Natural killer cell (primary cell): ENCODE measurements at regions not wholly inside any gene's neighbourhood (a gene's known extent, or its start where the extent isn't known, plus 50 kb on each side); places are given as distances from the start of the nearest gene placed in this dataset.

Experiments used
- ATAC-seq, 3 donors: fragments of 150-1000 bp in 2 of 3; fragments of 200-7000 bp in 1 of 3; cut with Tn5 transposase; 1 replicate in 1 of 3; 2 replicates in 2 of 3; pipeline ENCODE4 v1.10.0; 2021; ENCODE audit warnings: mild to moderate bottlenecking in 2 of 3, moderate library complexity in 2 of 3
- DNase-seq, 2 donors: peaks; one replicate each; pipeline versions ENCODE4 v3.0.0 to v3.0.0-alpha.2; 2013 to 2021; ENCODE audit warnings: mixed read lengths in 1 of 2
- H3K27ac ChIP-seq: one replicate; pipeline ENCODE4 v1.5.1; 2013; ENCODE audit warnings: mild to moderate bottlenecking, low read length
- H3K27me3 ChIP-seq: one replicate; pipeline ENCODE4 v1.6.1; 2013; ENCODE audit warnings: low read length; ENCODE audit not compliant: control insufficient read depth, insufficient read depth
- H3K36me3 ChIP-seq: one replicate; pipeline ENCODE4 v1.6.1; 2013; ENCODE audit warnings: low read length; ENCODE audit not compliant: control insufficient read depth, insufficient read depth
- H3K4me1 ChIP-seq: one replicate; pipeline ENCODE4 v1.6.1; 2013; ENCODE audit warnings: low read length; ENCODE audit not compliant: control insufficient read depth, insufficient read depth
- H3K4me3 ChIP-seq: one replicate; pipeline ENCODE4 v1.5.1; 2013; ENCODE audit warnings: low read length
- H3K9me3 ChIP-seq: one replicate; pipeline ENCODE4 v1.6.1; 2013; ENCODE audit warnings: low read length; ENCODE audit not compliant: control insufficient read depth, insufficient read depth
- H3K27ac Mint-ChIP-seq, 2 donors: one replicate each; pipeline ENCODE4 v1.8.0; 2022; ENCODE audit warnings: mild to moderate bottlenecking in 2 of 2, mixed read lengths in 2 of 2, moderate library complexity in 1 of 2
- H3K27me3 Mint-ChIP-seq, 2 donors: one replicate each; pipeline ENCODE4 v1.8.0; 2022; ENCODE audit warnings: low read depth in 2 of 2, mixed read lengths in 2 of 2
- H3K36me3 Mint-ChIP-seq: one replicate; pipeline ENCODE4 v1.8.0; 2022; ENCODE audit warnings: mixed read lengths
- H3K4me1 Mint-ChIP-seq, 2 donors: one replicate each; pipeline ENCODE4 v1.8.0; 2022; ENCODE audit warnings: mixed read lengths in 2 of 2
- H3K4me3 Mint-ChIP-seq: one replicate; pipeline ENCODE4 v1.8.0; 2022; ENCODE audit warnings: mild to moderate bottlenecking, moderate library complexity, mixed read lengths
- H3K9me3 Mint-ChIP-seq, 2 donors: one replicate each; pipeline ENCODE4 v1.8.0; 2022; ENCODE audit warnings: mixed read lengths in 2 of 2
- CTCF ChIP-seq: fragments of 200-600 bp; IDR thresholded peaks from one replicate; pipeline ENCODE4 v1.8.0; 2022; ENCODE audit warnings: antibody characterized with exemption
- WGBS: methylation state at CpG from one replicate; pipeline ENCODE4 v1.1.7; 2013; ENCODE audit warnings: missing lambda C conversion rate; ENCODE audit not compliant: insufficient coverage; 5-methylcytosine and 5-hydroxymethylcytosine counted together
- intact Hi-C: fragments of 100-400 bp; cut with micrococcal nuclease; formaldehyde crosslinking; loops from one replicate; pipeline ENCODE4 v1.14.2; 2022

GRCh38 chr7:32163141-32163806 is 93.1 kb upstream of the PDE1C start:
- intact Hi-C loops = no loop called here
- no peaks in the 10 kb centered on the region for H3K4me1 ChIP-seq
- DNase-seq (no peak), ATAC-seq (no peak)
- no peaks in the 10 kb centered on the region for H3K27me3 ChIP-seq
- TF ChIP-seq CTCF = no peak
- Mint-ChIP-seq H3K4me3 (no peak overlapping the region), H3K36me3 (no peaks in the 10 kb centered on the region), H3K4me1 (no peaks in the 10 kb centered on the region), H3K9me3 (no peaks in the 10 kb centered on the region), H3K27me3 (no peaks in the 10 kb centered on the region), H3K27ac (no peak overlapping the region)
- H3K27ac ChIP-seq = no peak overlapping the region
- no peaks in the 10 kb centered on the region for H3K36me3 ChIP-seq
- no peak overlapping the region for H3K4me3 ChIP-seq
- WGBS = 89% methylated on average over 7 of the region's 7 CpGs
- H3K9me3 ChIP-seq = no peaks in the 10 kb centered on the region

- DNase-seq (no peak), ATAC-seq (no peak)
- no peak for TF ChIP-seq CTCF
- Mint-ChIP-seq H3K27ac (no peak overlapping the region), H3K4me3 (no peak overlapping the region), H3K9me3 (no peaks in the 10 kb centered on the region), H3K4me1 (no peaks in the 10 kb centered on the region), H3K36me3 (no peaks in the 10 kb centered on the region), H3K27me3 (no peaks in the 10 kb centered on the region)
- Histone ChIP-seq H3K4me1 (no peaks in the 10 kb centered on the region), H3K27me3 (no peaks in the 10 kb centered on the region), H3K4me3 (no peak overlapping the region), H3K27ac (no peak overlapping the region), H3K36me3 (no peaks in the 10 kb centered on the region), H3K9me3 (no peaks in the 10 kb centered on the region)
- 88% methylated on average over 1 of the region's 2 CpGs for WGBS
- intact Hi-C loops = no loop called here
These were observed 91.5 kb upstream of the PDE1C start for GRCh38 chr7:32161708-32162107.

- Mint-ChIP-seq H3K27ac (no peak overlapping the region), H3K4me3 (no peak overlapping the region)
These were observed 88.8 kb upstream of the PDE1C start for GRCh38 chr7:32158751-32159745.

More at GRCh38 chr7:32158751-32159745, 88.8 kb upstream of the PDE1C start:
- H3K27me3 ChIP-seq = no peaks in the 10 kb centered on the region
- intact Hi-C loops = no loop called here
- H3K4me3 ChIP-seq = no peak overlapping the region
- H3K27ac ChIP-seq = no peak overlapping the region
- H3K9me3 Mint-ChIP-seq = no peaks in the 10 kb centered on the region
- TF ChIP-seq CTCF = no peak
- H3K9me3 ChIP-seq = no peaks in the 10 kb centered on the region
- H3K4me1 ChIP-seq = no peaks in the 10 kb centered on the region
- ATAC-seq (no peak), DNase-seq (no peak)
- no peaks in the 10 kb centered on the region for H3K4me1 Mint-ChIP-seq
- H3K36me3 Mint-ChIP-seq = no peaks in the 10 kb centered on the region
- no peaks in the 10 kb centered on the region for H3K36me3 ChIP-seq
- WGBS = 85% methylated on average over 4 of the region's 4 CpGs
- peaks cover 0 to 4% of the 10 kb centered on the region in 2 donors for H3K27me3 Mint-ChIP-seq
